ENCODE measurements at regions not wholly inside any gene's neighbourhood (a gene's known extent, or its start where the extent isn't known, plus 50 kb on each side); places are given as distances from the start of the nearest gene placed in this dataset.

- intact Hi-C loops (cut with DNase I) = no loop called here
- Histone ChIP-seq H3K9me3 (no peaks in the 10 kb centered on the region), H3K4me3 (no peak overlapping the region), H3K4me1 (ENCODE audit: insufficient read depth) (no peaks in the 10 kb centered on the region), H3K27ac (no peak overlapping the region), H3K36me3 (no peaks in the 10 kb centered on the region), H3K27me3 (no peaks in the 10 kb centered on the region)
- no peak for TF ChIP-seq EP300 (IDR thresholded peaks at IDR 0.05)
- TF ChIP-seq CTCF (IDR thresholded peaks at IDR 0.05) = no peak
- no peak for TF ChIP-seq POLR2A (IDR thresholded peaks at IDR 0.05)
- DNase-seq = no peak
Observed at GRCh38 chr18:40841467-40841866, 1113.6 kb upstream of the PIK3C3 start.

- H3K4me3 ChIP-seq = no peak overlapping the region
- WGBS, 3 donors = 76 to 79% (median 79%) methylated on average over 3 of the region's 3 CpGs
- intact Hi-C loops (cut with DNase I) = no loop called here
- no peak for TF ChIP-seq CTCF (IDR thresholded peaks at IDR 0.05)
- H3K4me1 ChIP-seq (ENCODE audit: insufficient read depth) = no peaks in the 10 kb centered on the region
- no peak for DNase-seq
- H3K27ac ChIP-seq = no peak overlapping the region
- no peaks in the 10 kb centered on the region for H3K36me3 ChIP-seq
- H3K9me3 ChIP-seq = no peaks in the 10 kb centered on the region
- no peaks in the 10 kb centered on the region for H3K27me3 ChIP-seq
Observed at GRCh38 chr18:40841063-40841462, 1114.0 kb upstream of the PIK3C3 start.

GRCh38 chr18:40832362-40832761, 1122.7 kb upstream of the PIK3C3 start:
- TF ChIP-seq CTCF (IDR thresholded peaks at IDR 0.05) (no peak), POLR2A (IDR thresholded peaks at IDR 0.05) (no peak)
- no peak for DNase-seq
- H3K27ac ChIP-seq = no peak overlapping the region

GRCh38 chr18:40824291-40824690, 1130.7 kb upstream of the PIK3C3 start:
- intact Hi-C loops (cut with DNase I) = no loop called here
- Histone ChIP-seq H3K36me3 (no peaks in the 10 kb centered on the region), H3K4me3 (no peak overlapping the region), H3K9me3 (no peaks in the 10 kb centered on the region), H3K27me3 (no peaks in the 10 kb centered on the region), H3K27ac (no peak overlapping the region), H3K4me1 (ENCODE audit: insufficient read depth) (no peaks in the 10 kb centered on the region)
- 74 to 89% (median 77%) methylated on average over 1 of the region's 1 CpG for WGBS, 3 donors
- no peak for DNase-seq
- no peak for TF ChIP-seq CTCF (IDR thresholded peaks at IDR 0.05)

More at GRCh38 chr18:40832362-40832761, 1122.7 kb upstream of the PIK3C3 start:
- intact Hi-C loops (cut with DNase I) = no loop called here
- no peaks in the 10 kb centered on the region for H3K9me3 ChIP-seq
- no peak overlapping the region for H3K4me3 ChIP-seq
- WGBS, 3 donors = 95 to 96% (median 96%) methylated on average over 3 of the region's 3 CpGs
- no peaks in the 10 kb centered on the region for H3K4me1 ChIP-seq (ENCODE audit: insufficient read depth)
- no peaks in the 10 kb centered on the region for H3K36me3 ChIP-seq
- no peaks in the 10 kb centered on the region for H3K27me3 ChIP-seq

All from ovary (tissue), 7 donors.